Right lobe of liver (tissue), 6 donors: ENCODE measurements at regions not wholly inside any gene's neighbourhood (a gene's known extent, or its start where the extent isn't known, plus 50 kb on each side); places are given as distances from the start of the nearest gene placed in this dataset.

Source experiments
- ATAC-seq, 4 donors: fragments of 200-7000 bp; cut with Tn5 transposase; one replicate each; pipeline ENCODE4 v1.9.1; 2020; ENCODE audit warnings: mild to moderate bottlenecking in 4 of 4, moderate library complexity in 4 of 4
- DNase-seq, 3 donors: peaks; one replicate each; pipeline ENCODE4 v3.0.0-alpha.2; 2020
- H3K27ac ChIP-seq, 3 donors: fragments of 200-600 bp; one replicate each; pipeline ENCODE4 v1.8.0; 2022
- H3K27me3 ChIP-seq, 2 donors: fragments of 200-600 bp; one replicate each; pipeline ENCODE4 v1.8.0; 2022
- H3K36me3 ChIP-seq, 4 donors: fragments of 200-600 bp; sonication (generic) in 1 of 4; one replicate each; pipeline versions ENCODE4 v1.5.1 to v1.8.0; 2017 to 2022; ENCODE audit warnings: control low read depth in 1 of 4
- H3K4me1 ChIP-seq, 4 donors: fragments of 200-600 bp; sonication (generic) in 1 of 4; one replicate each; pipeline versions ENCODE4 v1.5.1 to v1.8.0; 2017 to 2022; ENCODE audit warnings: control low read depth in 1 of 4
- H3K4me3 ChIP-seq, 3 donors: fragments of 200-600 bp; one replicate each; pipeline ENCODE4 v1.8.0; 2022
- H3K9me3 ChIP-seq, 4 donors: fragments of 200-600 bp; sonication (generic) in 1 of 4; one replicate each; pipeline versions ENCODE4 v1.5.1 to v1.8.0; 2017 to 2022; ENCODE audit warnings: control low read depth in 1 of 4
- CTCF ChIP-seq, 4 donors: fragments of 200-600 bp in 3 of 4; fragments of 450-650 bp in 1 of 4; IDR thresholded peaks; one replicate each; pipeline versions ENCODE4 v1.5.1 to v1.8.0; 2016 to 2022; ENCODE audit warnings: antibody characterized with exemption in 4 of 4, mild to moderate bottlenecking in 2 of 4
- POLR2A ChIP-seq: fragments of 450-650 bp; IDR thresholded peaks from one replicate; pipeline ENCODE4 v1.6.1; 2017; ENCODE audit warnings: antibody characterized with exemption, mild to moderate bottlenecking
- WGBS: methylation state at CpG from one replicate; pipeline ENCODE4 v1.1.6; 2018; ENCODE audit warnings: low coverage, low lambda C conversion rate; ENCODE audit not compliant: insufficient coverage; ENCODE audit errors: missing lambda C conversion rate; 5-methylcytosine and 5-hydroxymethylcytosine counted together
- intact Hi-C, 2 donors: fragments of 100-400 bp; cut with DNase I; formaldehyde crosslinking; loops; one replicate each; pipeline versions ENCODE4 v1.11.2 to v1.14.1; 2022
- donor health status: DM: no; HTN: yes; CAD: no.
- donor health status: DM: no; HTN: no; CAD: no.
- donor health status: DM: no; HTN: no; CAD: no.
- donor health status: DM: no; HTN: yes; CAD: no.
- donor health status: DM: no; HTN: yes; CAD: no.

DNA sequence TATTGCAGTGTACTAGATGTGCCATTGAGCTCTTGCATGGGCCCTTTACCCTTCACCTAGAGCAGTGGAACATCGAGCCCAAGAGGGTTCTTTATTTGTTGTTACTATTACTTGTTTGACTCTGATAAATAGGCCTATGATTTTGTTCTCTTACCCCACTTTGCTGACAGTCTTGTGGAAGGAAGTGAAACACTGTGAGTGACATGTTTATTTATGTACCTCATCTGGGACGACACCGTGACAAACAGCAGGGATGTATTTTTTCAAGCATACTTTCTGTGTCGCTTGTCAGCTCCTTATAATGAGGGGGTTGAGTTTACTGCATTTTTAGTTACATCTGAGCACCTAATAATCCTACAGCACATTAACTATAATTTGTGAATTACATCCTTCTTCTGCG is 1010.3 kb upstream of the TENM4 start:
- intact Hi-C loops, result no loop called here
- TF ChIP-seq POLR2A, result no peak
- TF ChIP-seq CTCF (IDR thresholded peaks at IDR 0.05), result no peak
- WGBS, result 43% methylated on average over 4 of the region's 5 CpGs

GRCh38 chr11:80448709-80449108 is 1007.9 kb upstream of the TENM4 start:
- 70% methylated on average over 2 of the region's 2 CpGs for WGBS
- intact Hi-C loops, result no loop called here
- TF ChIP-seq POLR2A (no peak), CTCF (IDR thresholded peaks at IDR 0.05) (no peak)
- Histone ChIP-seq H3K4me3 (no peak overlapping the region), H3K27ac (no peak overlapping the region), H3K36me3 (no peaks in the 10 kb centered on the region), H3K9me3 (no peaks in the 10 kb centered on the region), H3K27me3 (no peaks in the 10 kb centered on the region), H3K4me1 (no peaks in the 10 kb centered on the region)
- no peak for DNase-seq
- ATAC-seq, result no peak

More for the DNA sequence above, 1010.3 kb upstream of the TENM4 start:
- H3K27ac ChIP-seq, result no peak overlapping the region
- H3K27me3 ChIP-seq, result no peaks in the 10 kb centered on the region
- H3K4me1 ChIP-seq, result no peaks in the 10 kb centered on the region
- no peaks in the 10 kb centered on the region for H3K9me3 ChIP-seq
- H3K4me3 ChIP-seq, result no peak overlapping the region
- H3K36me3 ChIP-seq, result no peaks in the 10 kb centered on the region
- DNase-seq (no peak), ATAC-seq (no peak)

DNA sequence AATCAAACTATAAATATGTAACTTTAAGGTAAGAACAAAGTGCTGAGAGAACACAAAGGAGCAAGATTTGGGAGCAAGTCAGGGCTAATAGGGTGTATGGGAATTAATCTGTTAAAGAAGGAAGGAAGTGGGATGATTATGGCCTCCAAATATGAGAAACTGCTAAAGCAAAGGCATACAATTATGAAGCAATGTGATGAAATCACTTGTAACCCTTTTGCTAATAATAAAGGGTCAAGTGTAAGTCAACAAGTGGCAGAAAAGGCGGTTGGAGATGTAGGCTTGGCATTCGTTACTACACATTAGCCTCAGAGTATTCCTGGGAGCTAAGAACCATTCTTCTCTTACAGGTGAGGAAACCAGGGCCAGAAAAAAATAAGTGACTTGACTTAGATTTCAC is 1002.3 kb upstream of the TENM4 start:
- DNase-seq, result no peak
- TF ChIP-seq CTCF (IDR thresholded peaks at IDR 0.05), result no peak
- no peak for TF ChIP-seq POLR2A
- no peak for ATAC-seq
- Histone ChIP-seq H3K9me3 (no peaks in the 10 kb centered on the region), H3K27me3 (no peaks in the 10 kb centered on the region), H3K4me1 (no peaks in the 10 kb centered on the region), H3K27ac (no peak overlapping the region), H3K36me3 (no peaks in the 10 kb centered on the region), H3K4me3 (no peak overlapping the region)
- 42% methylated on average over 2 of the region's 2 CpGs for WGBS
- intact Hi-C loops, result no loop called here

DNA sequence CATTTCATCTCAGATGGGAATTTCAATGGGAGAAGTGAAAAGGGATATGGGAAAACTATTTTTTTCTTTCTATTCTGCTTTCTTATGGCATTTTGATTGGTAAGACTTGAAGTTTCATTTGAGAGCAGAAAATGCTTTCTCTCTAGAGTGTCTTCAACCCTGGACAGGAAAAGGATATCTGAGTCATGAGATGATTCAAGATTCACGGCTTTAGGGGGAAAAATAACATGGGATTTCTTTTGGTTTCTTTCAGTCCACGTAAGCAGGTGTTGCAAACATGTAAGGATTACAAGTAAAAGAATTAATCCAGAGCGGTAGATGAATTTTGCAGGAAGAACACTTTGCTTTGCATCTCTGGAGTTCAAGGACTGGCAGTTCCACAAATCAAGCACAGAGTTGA is 1001.0 kb upstream of the TENM4 start:
- Histone ChIP-seq H3K4me3 (no peak overlapping the region), H3K4me1 (no peaks in the 10 kb centered on the region), H3K9me3 (no peaks in the 10 kb centered on the region), H3K27ac (no peak overlapping the region), H3K27me3 (no peaks in the 10 kb centered on the region), H3K36me3 (no peaks in the 10 kb centered on the region)
- ATAC-seq (no peak), DNase-seq (no peak)
- no peak for TF ChIP-seq POLR2A
- no peak for TF ChIP-seq CTCF (IDR thresholded peaks at IDR 0.05)
- intact Hi-C loops, result no loop called here
- 39% methylated on average over 3 of the region's 3 CpGs for WGBS

GRCh38 chr11:80440835-80441234 is 1000.0 kb upstream of the TENM4 start:
- Histone ChIP-seq H3K27ac (no peak overlapping the region), H3K36me3 (no peaks in the 10 kb centered on the region), H3K9me3 (no peaks in the 10 kb centered on the region), H3K27me3 (no peaks in the 10 kb centered on the region), H3K4me1 (no peaks in the 10 kb centered on the region), H3K4me3 (no peak overlapping the region)
- WGBS, result 38% methylated on average over 4 of the region's 4 CpGs
- ATAC-seq, result no peak
- no peak for TF ChIP-seq CTCF (IDR thresholded peaks at IDR 0.05)
- no peak for TF ChIP-seq POLR2A
- no peak for DNase-seq
- intact Hi-C loops, result no loop called here
